ENCODE measurements at regions not wholly inside any gene's neighbourhood (a gene's known extent, or its start where the extent isn't known, plus 50 kb on each side); places are given as distances from the start of the nearest gene placed in this dataset.

DNA sequence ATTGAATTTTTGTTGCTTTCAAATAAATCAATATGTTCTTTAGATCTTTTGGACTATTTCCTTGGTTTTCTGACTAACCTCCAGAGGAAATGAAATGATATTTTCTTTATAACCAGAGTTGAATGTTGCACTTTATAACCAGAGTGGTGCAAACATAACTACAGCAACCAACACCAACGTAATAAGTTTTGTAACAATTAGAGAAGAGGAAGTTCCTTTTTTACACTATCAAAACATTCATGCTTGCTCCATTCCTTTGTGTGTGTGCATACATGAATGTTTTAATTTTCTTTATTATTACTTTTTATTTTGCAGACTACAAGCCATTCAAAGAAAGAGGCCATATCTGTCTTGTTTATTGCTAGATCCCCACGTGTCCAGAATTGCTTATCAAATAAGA is 193.0 kb upstream of the PPP3CA start:
- intact Hi-C loops (cut with micrococcal nuclease; ENCODE audit: unreplicated experiment) = no loop called here
- in situ Hi-C loops (cut with MboI) = no loop called here
- no peak for DNase-seq (ENCODE audit: low read depth, low spot score)
- ChIA-PET POLR2A (no interaction called here), RAD21 (ENCODE audit: unreplicated experiment) (no interaction called here), SMC1A (ENCODE audit: uncharacterized antibody, unreplicated experiment) (no interaction called here), CTCF (no interaction called here)
- Histone ChIP-seq H3K9ac (ENCODE audit: control insufficient read depth, insufficient read depth, low read length) (no peak overlapping the region), H2AFZ (ENCODE audit: control insufficient read depth, low read depth, low read length) (no peak overlapping the region), H3K9me3 (replicated peaks; ENCODE audit: control insufficient read depth, insufficient read depth, low read length) (no peaks in the 10 kb centered on the region), H3K27me3 (replicated peaks in 1 of 2; ENCODE audit: control insufficient read depth in 2 of 2, insufficient read depth in 2 of 2, low read length in 1 of 2) (no peaks in the 10 kb centered on the region), H3K4me1 (ENCODE audit: control insufficient read depth, insufficient read depth, low read length) (no peaks in the 10 kb centered on the region), H4K20me1 (ENCODE audit: control insufficient read depth, insufficient read depth) (no peaks in the 10 kb centered on the region), H3K4me2 (ENCODE audit: control insufficient read depth, insufficient read depth) (no peak overlapping the region), H3K27ac (ENCODE audit: control insufficient read depth, insufficient read depth) (no peak overlapping the region), H3K79me2 (ENCODE audit: control insufficient read depth, insufficient read depth, low read length) (no peaks in the 10 kb centered on the region), H3K4me3 (no peak overlapping the region), H3K36me3 (ENCODE audit: control insufficient read depth in 2 of 2, insufficient read depth in 2 of 2, low read length in 1 of 2) (no peaks in the 10 kb centered on the region)
- 0% methylated on average over 2 of the region's 2 CpGs for WGBS (ENCODE audit: insufficient coverage, insufficient replicate concordance, low lambda C conversion rate, missing lambda C conversion rate)
- ATAC-seq = no peak
- no TSS peak for BruUV-seq (replicated peaks)
- no peak for FAIRE-seq
- TF ChIP-seq NR2C1 (IDR thresholded peaks at IDR 0.05) (no peak), ZNF24 (IDR thresholded peaks at IDR 0.05) (no peak), NFIC (IDR thresholded peaks at IDR 0.05; ENCODE audit: low read depth, low read length) (no peak), RFX5 (IDR thresholded peaks at IDR 0.05; ENCODE audit: low read depth, low read length) (no peak), IKZF1 (conservative IDR thresholded peaks at IDR 0.05) (no peak), SREBF2 (IDR thresholded peaks at IDR 0.05; ENCODE audit: low read length) (no peak)
- TF ChIP-seq, protein P1, sequence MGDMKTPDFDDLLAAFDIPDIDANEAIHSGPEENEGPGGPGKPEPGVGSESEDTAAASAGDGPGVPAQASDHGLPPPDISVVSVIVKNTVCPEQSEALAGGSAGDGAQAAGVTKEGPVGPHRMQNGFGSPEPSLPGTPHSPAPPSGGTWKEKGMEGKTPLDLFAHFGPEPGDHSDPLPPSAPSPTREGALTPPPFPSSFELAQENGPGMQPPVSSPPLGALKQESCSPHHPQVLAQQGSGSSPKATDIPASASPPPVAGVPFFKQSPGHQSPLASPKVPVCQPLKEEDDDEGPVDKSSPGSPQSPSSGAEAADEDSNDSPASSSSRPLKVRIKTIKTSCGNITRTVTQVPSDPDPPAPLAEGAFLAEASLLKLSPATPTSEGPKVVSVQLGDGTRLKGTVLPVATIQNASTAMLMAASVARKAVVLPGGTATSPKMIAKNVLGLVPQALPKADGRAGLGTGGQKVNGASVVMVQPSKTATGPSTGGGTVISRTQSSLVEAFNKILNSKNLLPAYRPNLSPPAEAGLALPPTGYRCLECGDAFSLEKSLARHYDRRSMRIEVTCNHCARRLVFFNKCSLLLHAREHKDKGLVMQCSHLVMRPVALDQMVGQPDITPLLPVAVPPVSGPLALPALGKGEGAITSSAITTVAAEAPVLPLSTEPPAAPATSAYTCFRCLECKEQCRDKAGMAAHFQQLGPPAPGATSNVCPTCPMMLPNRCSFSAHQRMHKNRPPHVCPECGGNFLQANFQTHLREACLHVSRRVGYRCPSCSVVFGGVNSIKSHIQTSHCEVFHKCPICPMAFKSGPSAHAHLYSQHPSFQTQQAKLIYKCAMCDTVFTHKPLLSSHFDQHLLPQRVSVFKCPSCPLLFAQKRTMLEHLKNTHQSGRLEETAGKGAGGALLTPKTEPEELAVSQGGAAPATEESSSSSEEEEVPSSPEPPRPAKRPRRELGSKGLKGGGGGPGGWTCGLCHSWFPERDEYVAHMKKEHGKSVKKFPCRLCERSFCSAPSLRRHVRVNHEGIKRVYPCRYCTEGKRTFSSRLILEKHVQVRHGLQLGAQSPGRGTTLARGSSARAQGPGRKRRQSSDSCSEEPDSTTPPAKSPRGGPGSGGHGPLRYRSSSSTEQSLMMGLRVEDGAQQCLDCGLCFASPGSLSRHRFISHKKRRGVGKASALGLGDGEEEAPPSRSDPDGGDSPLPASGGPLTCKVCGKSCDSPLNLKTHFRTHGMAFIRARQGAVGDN (IDR thresholded peaks at IDR 0.05) = no peak
- TF ChIP-seq, protein P2, sequence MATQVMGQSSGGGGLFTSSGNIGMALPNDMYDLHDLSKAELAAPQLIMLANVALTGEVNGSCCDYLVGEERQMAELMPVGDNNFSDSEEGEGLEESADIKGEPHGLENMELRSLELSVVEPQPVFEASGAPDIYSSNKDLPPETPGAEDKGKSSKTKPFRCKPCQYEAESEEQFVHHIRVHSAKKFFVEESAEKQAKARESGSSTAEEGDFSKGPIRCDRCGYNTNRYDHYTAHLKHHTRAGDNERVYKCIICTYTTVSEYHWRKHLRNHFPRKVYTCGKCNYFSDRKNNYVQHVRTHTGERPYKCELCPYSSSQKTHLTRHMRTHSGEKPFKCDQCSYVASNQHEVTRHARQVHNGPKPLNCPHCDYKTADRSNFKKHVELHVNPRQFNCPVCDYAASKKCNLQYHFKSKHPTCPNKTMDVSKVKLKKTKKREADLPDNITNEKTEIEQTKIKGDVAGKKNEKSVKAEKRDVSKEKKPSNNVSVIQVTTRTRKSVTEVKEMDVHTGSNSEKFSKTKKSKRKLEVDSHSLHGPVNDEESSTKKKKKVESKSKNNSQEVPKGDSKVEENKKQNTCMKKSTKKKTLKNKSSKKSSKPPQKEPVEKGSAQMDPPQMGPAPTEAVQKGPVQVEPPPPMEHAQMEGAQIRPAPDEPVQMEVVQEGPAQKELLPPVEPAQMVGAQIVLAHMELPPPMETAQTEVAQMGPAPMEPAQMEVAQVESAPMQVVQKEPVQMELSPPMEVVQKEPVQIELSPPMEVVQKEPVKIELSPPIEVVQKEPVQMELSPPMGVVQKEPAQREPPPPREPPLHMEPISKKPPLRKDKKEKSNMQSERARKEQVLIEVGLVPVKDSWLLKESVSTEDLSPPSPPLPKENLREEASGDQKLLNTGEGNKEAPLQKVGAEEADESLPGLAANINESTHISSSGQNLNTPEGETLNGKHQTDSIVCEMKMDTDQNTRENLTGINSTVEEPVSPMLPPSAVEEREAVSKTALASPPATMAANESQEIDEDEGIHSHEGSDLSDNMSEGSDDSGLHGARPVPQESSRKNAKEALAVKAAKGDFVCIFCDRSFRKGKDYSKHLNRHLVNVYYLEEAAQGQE (IDR thresholded peaks at IDR 0.05; ENCODE audit: low read depth, low read length) = no peak
- TF ChIP-seq, protein P3, sequence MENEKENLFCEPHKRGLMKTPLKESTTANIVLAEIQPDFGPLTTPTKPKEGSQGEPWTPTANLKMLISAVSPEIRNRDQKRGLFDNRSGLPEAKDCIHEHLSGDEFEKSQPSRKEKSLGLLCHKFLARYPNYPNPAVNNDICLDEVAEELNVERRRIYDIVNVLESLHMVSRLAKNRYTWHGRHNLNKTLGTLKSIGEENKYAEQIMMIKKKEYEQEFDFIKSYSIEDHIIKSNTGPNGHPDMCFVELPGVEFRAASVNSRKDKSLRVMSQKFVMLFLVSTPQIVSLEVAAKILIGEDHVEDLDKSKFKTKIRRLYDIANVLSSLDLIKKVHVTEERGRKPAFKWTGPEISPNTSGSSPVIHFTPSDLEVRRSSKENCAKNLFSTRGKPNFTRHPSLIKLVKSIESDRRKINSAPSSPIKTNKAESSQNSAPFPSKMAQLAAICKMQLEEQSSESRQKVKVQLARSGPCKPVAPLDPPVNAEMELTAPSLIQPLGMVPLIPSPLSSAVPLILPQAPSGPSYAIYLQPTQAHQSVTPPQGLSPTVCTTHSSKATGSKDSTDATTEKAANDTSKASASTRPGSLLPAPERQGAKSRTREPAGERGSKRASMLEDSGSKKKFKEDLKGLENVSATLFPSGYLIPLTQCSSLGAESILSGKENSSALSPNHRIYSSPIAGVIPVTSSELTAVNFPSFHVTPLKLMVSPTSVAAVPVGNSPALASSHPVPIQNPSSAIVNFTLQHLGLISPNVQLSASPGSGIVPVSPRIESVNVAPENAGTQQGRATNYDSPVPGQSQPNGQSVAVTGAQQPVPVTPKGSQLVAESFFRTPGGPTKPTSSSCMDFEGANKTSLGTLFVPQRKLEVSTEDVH (IDR thresholded peaks at IDR 0.05; ENCODE audit: low read depth, partially characterized antibody) = no peak
- TF ChIP-seq, protein P4, sequence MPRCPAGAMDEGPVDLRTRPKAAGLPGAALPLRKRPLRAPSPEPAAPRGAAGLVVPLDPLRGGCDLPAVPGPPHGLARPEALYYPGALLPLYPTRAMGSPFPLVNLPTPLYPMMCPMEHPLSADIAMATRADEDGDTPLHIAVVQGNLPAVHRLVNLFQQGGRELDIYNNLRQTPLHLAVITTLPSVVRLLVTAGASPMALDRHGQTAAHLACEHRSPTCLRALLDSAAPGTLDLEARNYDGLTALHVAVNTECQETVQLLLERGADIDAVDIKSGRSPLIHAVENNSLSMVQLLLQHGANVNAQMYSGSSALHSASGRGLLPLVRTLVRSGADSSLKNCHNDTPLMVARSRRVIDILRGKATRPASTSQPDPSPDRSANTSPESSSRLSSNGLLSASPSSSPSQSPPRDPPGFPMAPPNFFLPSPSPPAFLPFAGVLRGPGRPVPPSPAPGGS (IDR thresholded peaks at IDR 0.05; ENCODE audit: borderline replicate concordance, insufficient read depth, low read depth, low read length, poor library complexity, severe bottlenecking) = no peak
